ENCODE measurements at regions not wholly inside any gene's neighbourhood (a gene's known extent, or its start where the extent isn't known, plus 50 kb on each side); places are given as distances from the start of the nearest gene placed in this dataset.
"Not testable (repeated sequence)": the region's sequence is repeated elsewhere in the genome, so short reads cannot be mapped to it uniquely, and the experiment has no call there.

DNA sequence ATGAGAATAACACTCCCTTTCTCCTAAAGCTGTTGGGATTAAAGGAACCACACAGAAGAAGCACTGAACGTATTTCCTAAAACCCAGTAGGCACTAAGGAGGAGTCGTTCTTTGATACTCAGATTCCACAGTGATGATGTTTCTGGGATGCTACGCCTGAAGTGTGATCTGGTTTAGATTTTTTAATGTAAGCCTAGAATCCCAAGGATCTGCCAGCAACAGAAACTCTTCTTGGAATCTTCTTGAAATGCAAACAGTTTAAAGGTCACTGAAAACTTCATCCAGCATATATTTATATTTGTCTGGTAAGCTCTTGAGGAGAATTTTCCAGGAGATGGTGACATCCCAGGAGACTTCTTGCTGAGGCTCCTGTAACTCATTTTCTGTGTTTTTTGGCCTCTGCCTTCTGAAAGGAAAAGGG, 247.6 kb upstream of the TRIB2 start:
- H3K4me3 ChIP-seq (ENCODE audit: low read length), result no peak overlapping the region
- no peaks in the 10 kb centered on the region for H3K9me3 ChIP-seq (ENCODE audit: low read depth, low read length)
- H3K4me1 ChIP-seq (ENCODE audit: insufficient read depth, low read length), result peaks cover 7% of the 10 kb centered on the region
- no peaks in the 10 kb centered on the region for H3K27me3 ChIP-seq (ENCODE audit: insufficient read depth, low read length)

DNA sequence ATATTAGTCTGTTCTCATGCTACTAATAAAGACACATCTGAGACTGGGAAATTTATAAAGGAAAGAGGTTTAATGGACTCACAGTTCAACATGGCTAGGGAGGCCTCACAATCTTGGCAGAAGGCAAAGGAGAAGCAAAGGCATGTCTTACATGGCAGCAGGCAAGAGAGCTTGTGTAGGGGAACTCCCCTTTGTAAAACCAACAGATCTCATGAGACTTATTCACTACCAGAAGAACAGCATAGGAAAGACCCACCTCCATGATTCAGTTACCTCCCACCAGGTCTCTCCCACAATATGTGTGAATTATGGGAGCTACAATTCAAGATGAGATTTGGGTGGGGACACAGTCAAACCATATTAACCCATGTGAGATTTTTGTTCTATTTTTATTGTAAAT, 244.5 kb upstream of the TRIB2 start:
- H3K27me3 ChIP-seq (ENCODE audit: insufficient read depth, low read length); H3K4me1 ChIP-seq (ENCODE audit: insufficient read depth, low read length); H3K9me3 ChIP-seq (ENCODE audit: low read depth, low read length); H3K4me3 ChIP-seq (ENCODE audit: low read length): not testable (repeated sequence)

DNA sequence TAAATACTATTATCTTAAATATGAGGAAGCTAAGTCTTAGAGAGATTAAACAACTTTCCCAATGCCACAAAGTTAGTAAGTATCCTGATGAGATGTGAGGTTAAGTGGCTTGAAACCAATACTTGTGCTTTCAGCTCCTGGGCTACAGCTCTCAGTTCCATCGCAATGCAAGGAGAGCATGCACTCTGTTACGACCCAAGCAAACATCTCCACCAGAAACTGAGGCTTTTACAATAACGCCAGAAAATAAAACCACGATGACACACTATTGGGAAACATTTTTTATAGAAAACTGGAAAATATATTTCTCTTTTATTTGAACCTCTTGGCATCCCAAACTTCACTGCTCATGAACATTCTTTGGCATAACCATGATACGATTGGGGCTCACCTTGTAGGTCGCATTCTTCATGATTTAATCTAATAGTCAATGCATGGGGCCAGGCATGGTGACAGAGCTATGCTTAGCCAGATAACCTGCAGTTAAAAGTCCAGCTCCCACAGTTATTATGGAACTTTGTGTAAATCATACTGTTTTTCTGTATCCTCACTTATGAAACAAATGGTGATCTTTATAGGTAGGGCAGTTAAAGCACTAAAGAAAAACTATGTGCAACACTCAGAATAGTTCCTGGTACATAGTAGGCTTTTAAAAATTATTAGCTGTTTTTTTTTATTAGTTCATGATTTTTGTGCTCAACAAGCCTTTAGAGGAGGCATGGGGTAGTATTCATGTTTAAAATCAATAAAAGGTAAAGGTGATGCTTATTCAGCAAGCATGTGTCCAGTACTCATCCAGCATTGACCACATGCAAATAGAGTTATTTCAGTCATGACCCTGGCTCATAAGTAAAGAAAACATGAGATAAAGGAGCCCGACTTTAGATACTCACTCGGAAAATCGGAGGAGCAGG, 238.3 kb upstream of the TRIB2 start:
- H3K4me3 ChIP-seq (ENCODE audit: low read length), result no peak overlapping the region
- H3K4me1 ChIP-seq (ENCODE audit: insufficient read depth, low read length), result no peaks in the 10 kb centered on the region

DNA sequence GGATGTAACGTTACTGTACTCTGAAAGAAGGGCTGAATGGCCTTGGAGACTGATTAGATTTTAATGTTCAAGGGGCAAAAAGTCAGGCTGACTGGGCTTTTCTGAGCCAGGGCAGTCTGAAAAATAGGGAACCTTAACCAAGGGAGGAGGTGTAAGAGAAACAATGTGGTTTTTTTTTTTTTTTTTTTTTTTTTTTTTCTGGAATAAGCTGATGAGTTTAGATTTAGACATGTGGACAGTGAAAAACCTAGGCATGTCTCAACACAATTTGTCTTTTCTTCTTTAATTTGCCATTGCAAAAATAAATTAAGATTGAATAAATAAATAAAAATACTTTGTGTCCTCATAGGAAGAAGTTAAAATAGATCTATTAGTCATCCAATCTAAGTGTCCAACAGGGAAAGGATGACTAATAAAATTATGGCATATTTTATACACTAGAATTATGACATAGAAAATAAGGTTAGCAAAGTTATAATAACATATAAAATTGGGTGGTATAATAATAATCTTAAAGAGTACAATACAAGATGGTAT, 237.6 kb upstream of the TRIB2 start:
- H3K4me3 ChIP-seq (ENCODE audit: low read length), result no peak overlapping the region
- no peaks in the 10 kb centered on the region for H3K4me1 ChIP-seq (ENCODE audit: insufficient read depth, low read length)
- H3K9me3 ChIP-seq (ENCODE audit: low read depth, low read length), result no peaks in the 10 kb centered on the region
- H3K27me3 ChIP-seq (ENCODE audit: insufficient read depth, low read length), result no peaks in the 10 kb centered on the region

More for the DNA sequence above, 238.3 kb upstream of the TRIB2 start:
- H3K27me3 ChIP-seq (ENCODE audit: insufficient read depth, low read length), result no peaks in the 10 kb centered on the region
- no peaks in the 10 kb centered on the region for H3K9me3 ChIP-seq (ENCODE audit: low read depth, low read length)

DNA sequence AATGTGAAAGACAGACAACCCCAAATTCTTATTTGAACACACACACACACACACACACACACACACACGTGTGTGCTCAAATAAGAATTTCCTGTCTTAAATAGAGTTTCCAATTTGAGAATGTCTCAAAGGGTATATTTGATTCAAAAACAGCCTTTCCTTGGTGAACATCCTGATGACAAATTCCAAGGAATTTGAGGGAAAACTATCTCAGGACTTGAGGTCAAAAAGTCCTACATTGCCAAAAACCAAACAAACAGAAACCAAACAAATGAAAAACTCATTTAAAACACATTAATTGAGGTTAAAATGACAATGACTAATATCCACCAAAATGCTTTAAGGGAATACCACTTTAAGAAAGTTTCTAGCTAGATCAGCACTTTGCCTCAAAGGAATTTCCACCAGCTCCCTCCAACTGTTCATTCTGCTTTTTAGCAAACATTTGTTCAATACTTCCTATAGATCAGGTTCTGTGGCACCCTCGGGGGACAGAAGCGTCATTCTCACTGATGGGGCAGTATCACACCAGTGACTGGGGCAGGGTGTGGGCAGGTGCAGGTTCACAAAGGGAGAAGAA, 232.1 kb upstream of the TRIB2 start:
- no peak overlapping the region for H3K4me3 ChIP-seq (ENCODE audit: low read length)
- H3K4me1 ChIP-seq (ENCODE audit: insufficient read depth, low read length), result peaks cover 35% of the 10 kb centered on the region
- no peaks in the 10 kb centered on the region for H3K9me3 ChIP-seq (ENCODE audit: low read depth, low read length)
- H3K27me3 ChIP-seq (ENCODE audit: insufficient read depth, low read length), result no peaks in the 10 kb centered on the region

DNA sequence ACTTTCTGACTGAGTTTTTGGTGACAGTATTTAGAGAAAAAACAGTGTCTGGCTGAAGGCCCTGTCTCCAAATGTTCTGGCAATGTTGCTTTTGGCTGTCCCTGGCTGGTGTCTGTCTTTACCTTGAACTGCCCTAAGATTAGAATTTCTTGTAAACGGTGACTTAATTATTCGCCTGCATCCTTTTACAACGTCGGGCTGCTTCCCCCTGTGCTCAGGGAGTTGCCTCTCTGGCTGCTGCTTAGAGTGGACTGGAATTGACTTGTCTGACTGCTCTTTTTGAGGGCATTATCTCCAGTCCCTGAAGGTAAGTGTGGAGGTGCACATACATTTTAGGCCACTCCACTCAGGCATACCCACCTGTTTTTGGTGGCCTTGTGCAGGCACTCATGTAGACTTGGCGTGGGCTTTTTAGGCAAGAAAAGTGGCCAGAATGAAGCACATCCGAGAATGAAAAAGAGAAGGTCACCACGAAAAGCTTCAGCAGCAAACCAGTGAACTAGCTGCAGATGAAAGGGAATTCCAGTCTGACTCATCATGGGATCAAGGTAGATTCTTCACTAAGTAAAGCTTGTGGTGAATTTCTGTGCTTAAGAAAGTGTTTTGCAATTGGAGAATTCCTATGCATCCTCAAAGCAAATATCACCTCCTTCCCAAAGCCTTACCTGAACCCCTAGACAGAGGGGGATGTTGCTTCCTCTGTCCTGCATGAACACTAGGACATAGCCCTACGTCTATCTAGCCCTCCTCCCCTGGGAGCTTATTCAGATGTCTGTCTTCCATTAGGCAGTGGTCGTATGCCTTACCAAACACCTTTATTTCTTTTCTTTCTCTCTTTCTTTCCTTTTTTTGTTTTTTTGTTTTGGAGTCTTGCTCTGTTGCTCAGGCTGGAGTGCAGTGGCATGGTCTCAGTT, 230.3 kb upstream of the TRIB2 start:
- H3K4me3 ChIP-seq (ENCODE audit: low read length), result no peak overlapping the region
- peaks cover 35% of the 10 kb centered on the region for H3K4me1 ChIP-seq (ENCODE audit: insufficient read depth, low read length)
- no peaks in the 10 kb centered on the region for H3K27me3 ChIP-seq (ENCODE audit: insufficient read depth, low read length)
- no peaks in the 10 kb centered on the region for H3K9me3 ChIP-seq (ENCODE audit: low read depth, low read length)

DNA sequence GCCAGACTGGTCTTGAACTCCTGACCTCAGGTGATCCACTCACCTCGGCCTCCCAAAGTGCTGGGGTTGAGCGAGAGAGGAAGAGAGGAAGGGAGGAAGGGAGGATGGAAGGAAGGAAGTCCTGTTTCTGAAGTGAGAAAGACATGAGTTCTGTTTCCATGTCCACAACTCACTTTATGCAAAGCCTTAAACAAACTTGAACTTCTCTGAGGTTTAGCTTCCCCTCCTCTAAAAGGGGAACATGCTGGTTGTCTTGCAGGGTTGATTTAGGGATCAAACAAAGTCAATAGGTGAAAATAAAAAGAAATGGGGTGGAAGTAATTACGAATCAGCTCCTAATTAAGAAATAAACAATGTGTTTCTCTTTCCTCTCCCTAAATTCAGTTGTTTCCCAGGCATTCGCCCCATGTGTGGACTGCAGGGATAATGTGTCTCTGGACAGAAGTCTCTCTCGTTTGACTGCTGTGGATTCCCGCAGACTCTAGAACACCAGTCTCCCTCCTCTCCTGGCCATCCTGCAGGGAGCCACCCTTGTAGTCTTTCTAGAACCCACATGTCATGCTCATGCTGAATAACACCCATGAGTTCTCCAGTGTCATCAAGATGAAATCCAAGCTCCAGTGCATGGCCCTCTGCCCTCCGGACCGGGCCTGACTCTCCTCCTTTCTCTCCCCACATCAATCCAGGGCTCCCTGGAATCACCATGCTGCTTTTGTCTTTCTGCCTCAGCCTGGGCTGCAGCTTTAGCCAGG, 229.3 kb upstream of the TRIB2 start:
- H3K27me3 ChIP-seq (ENCODE audit: insufficient read depth, low read length), result no peaks in the 10 kb centered on the region
- H3K4me1 ChIP-seq (ENCODE audit: insufficient read depth, low read length), result peaks cover 35% of the 10 kb centered on the region
- no peaks in the 10 kb centered on the region for H3K9me3 ChIP-seq (ENCODE audit: low read depth, low read length)
- no peak overlapping the region for H3K4me3 ChIP-seq (ENCODE audit: low read length)

DNA sequence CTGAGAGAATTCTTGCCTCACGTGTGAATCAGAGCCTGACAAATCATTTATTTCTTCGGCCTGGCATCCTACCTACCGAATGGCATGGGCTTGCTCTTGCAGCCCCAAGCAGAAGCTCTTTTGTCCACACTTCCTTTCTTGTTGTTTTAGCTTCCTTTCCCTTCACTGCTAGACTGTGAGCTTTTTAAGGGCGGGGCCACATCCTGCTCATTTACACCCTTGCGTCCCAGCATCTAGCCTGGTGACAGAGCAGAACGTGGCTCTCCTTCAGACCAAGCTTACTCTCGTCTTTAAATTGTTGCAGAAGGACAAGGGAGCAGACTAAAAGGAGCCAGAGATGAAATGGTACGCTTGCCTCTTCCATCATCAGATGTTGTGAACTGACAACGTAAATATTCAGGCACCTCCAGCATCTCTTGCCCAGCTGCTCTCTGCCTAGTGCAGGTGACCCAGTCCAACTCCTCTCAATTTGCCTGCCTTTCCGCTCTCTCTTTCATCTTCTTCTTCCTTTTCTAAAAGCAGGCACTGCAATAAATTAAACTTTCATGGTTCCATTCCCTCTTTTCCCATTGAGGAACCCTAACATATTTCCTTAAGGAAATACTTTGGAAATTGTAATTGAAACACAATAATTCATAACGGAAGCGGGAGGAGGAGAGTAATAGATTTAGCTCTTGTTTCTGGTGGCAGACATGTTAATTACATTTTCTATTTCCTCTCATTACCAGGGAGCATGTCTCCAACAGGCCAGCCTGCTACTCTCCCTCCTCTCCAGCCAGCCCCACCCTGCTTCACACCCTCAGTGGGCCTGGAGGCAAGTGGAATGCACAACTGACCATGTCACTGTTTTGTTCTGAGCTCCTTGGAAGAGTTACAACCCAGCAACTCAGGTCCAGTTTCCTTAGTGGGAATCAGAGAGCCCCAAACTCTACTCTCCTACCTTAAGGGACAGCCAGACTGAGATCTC, 228.1 kb upstream of the TRIB2 start:
- no peaks in the 10 kb centered on the region for H3K27me3 ChIP-seq (ENCODE audit: insufficient read depth, low read length)
- H3K9me3 ChIP-seq (ENCODE audit: low read depth, low read length), result no peaks in the 10 kb centered on the region
- no peak overlapping the region for H3K4me3 ChIP-seq (ENCODE audit: low read length)
- peaks cover 44% of the 10 kb centered on the region for H3K4me1 ChIP-seq (ENCODE audit: insufficient read depth, low read length)

DNA sequence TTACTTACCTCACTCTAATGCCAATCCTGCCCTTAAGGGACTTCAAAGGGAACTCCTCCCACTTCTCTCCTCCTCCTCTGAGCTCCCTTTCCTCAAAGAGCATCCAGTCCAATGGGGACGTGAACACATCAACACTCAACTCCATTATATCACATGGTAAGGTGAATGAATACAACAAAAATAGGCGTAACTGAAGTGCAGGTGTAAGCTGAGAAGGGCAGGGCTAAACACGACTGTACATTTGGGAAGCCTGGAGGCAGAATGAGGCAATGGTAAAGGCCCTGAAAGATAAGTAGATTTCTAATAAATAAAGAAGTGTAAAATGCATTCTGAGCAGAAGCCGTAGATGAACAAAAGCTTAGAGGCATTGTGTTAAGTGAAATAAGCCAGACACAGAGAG, 226.1 kb upstream of the TRIB2 start:
- no peaks in the 10 kb centered on the region for H3K9me3 ChIP-seq (ENCODE audit: low read depth, low read length)
- H3K4me1 ChIP-seq (ENCODE audit: insufficient read depth, low read length), result peaks cover 46% of the 10 kb centered on the region
- H3K27me3 ChIP-seq (ENCODE audit: insufficient read depth, low read length), result no peaks in the 10 kb centered on the region
- H3K4me3 ChIP-seq (ENCODE audit: low read length), result no peak overlapping the region

DNA sequence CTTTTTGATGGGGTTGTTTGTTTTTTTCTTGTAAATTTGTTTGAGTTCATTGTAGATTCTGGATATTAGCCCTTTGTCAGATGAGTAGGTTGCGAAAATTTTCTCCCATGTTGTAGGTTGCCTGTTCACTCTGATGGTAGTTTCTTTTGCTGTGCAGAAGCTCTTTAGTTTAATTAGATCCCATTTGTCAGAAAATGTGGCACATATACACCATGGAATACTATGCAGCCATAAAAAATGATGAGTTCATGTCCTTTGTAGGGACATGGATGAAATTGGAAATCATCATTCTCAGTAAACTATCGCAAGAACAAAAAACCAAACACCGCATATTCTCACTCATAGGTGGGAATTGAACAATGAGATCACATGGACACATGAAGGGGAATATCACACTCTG, 224.4 kb upstream of the TRIB2 start:
- peaks cover 33% of the 10 kb centered on the region for H3K4me1 ChIP-seq (ENCODE audit: insufficient read depth, low read length)
- not testable (repeated sequence) for H3K4me3 ChIP-seq (ENCODE audit: low read length); H3K27me3 ChIP-seq (ENCODE audit: insufficient read depth, low read length); H3K9me3 ChIP-seq (ENCODE audit: low read depth, low read length)

DNA sequence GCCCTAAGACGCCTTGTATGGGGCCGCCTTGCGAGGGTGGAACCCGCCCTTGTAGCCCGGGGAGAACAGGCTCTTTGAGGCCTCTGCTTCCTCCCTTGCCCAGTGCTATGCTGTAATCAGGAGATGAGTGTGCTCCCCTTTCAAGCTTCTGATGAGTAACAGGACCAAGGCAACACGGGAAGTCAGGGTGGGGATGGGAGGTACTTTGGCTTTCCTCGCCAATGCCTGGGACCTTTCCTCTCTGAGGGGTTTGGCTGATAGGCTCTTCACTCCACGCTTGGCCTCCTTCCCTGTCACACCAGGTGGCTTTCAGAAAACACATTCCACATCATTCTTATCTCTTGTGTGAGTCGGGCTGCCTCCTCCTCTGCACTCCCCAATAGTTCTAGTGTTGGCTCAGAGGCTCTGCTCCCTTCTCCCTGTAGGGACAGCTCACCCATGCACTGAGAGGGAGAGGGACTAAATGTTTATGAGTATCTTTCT, 223.7 kb upstream of the TRIB2 start:
- no peak overlapping the region for H3K4me3 ChIP-seq (ENCODE audit: low read length)
- H3K9me3 ChIP-seq (ENCODE audit: low read depth, low read length), result no peaks in the 10 kb centered on the region
- H3K4me1 ChIP-seq (ENCODE audit: insufficient read depth, low read length), result peaks cover 28% of the 10 kb centered on the region
- H3K27me3 ChIP-seq (ENCODE audit: insufficient read depth, low read length), result no peaks in the 10 kb centered on the region

DNA sequence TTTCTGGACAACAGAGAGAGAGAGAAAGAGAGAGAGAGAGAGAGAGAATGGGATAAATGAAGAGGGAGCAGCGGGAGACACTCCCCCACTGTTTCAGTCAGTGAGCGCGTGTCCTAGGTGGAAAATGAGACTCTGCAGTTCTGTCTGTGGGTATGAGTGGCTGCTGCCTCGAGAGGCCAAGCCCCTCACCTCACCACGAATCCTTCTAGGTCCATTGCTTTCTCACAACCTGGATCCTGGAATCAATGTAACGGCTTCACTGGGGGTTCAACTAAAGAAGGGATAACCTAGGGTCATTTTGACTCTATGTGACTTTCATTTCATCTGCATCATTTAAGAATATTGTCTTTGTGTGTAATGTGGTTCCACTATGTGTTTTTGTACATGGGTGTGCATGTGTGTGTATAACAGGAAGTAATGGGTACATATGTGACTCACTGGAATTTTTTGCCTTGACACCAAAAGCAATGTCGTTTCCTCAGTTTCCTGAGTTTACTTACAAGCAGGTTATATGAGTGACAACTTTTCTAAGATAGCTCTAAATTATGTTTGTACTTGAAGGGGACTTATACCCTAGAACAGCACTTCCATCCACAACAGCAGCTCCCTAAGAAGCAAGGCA, 221.4 kb upstream of the TRIB2 start:
- Histone ChIP-seq H3K9me3 (ENCODE audit: low read depth, low read length) (no peaks in the 10 kb centered on the region), H3K4me3 (ENCODE audit: low read length) (no peak overlapping the region), H3K27me3 (ENCODE audit: insufficient read depth, low read length) (no peaks in the 10 kb centered on the region), H3K4me1 (ENCODE audit: insufficient read depth, low read length) (peaks cover 33% of the 10 kb centered on the region)

DNA sequence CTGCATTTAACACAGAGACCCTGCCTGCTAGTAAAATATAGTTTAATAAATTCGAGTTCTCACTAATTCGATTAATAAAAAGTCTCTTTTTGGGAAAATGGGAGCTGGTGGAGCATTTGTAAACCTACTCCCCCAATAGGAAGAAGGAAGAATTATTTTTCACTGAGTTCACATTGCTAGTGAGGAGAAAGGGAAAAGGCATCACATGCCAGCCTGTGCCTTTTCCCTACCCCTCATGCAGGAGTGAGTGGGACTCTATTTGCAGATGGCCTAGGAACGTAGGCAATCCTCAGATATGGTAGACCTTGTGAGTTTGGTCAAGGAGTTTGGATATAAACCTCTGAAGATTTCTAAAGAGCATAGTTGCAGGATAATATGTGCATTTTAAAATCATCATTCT, 218.4 kb upstream of the TRIB2 start:
- Histone ChIP-seq H3K4me1 (ENCODE audit: insufficient read depth, low read length) (peaks cover 57% of the 10 kb centered on the region), H3K9me3 (ENCODE audit: low read depth, low read length) (no peaks in the 10 kb centered on the region), H3K27me3 (ENCODE audit: insufficient read depth, low read length) (no peaks in the 10 kb centered on the region), H3K4me3 (ENCODE audit: low read length) (no peak overlapping the region)

Measured in mononuclear cell (primary cell).